Mammary epithelial cell (primary cell): ENCODE measurements at regions not wholly inside any gene's neighbourhood (a gene's known extent, or its start where the extent isn't known, plus 50 kb on each side); places are given as distances from the start of the nearest gene placed in this dataset.

Experiments
- EZH2 ChIP-seq: IDR thresholded peaks from 2 replicates; pipeline ENCODE4 v1.6.1; 2012; ENCODE audit warnings: low read length, inconsistent platforms, borderline replicate concordance
- TF ChIP-seq, protein P1 (sequence below), 2 donors: IDR thresholded peaks in 1 of 2; conservative IDR thresholded peaks in 1 of 2; 2 replicates each; pipeline ENCODE4 v1.5.1; 2011 to 2012; ENCODE audit warnings: inconsistent platforms in 2 of 2, low read length in 2 of 2, mild to moderate bottlenecking in 2 of 2, control low read depth in 1 of 2, low read depth in 1 of 2; ENCODE audit not compliant: insufficient read depth in 1 of 2; ENCODE audit errors: extremely low read depth in 1 of 2

DNA sequence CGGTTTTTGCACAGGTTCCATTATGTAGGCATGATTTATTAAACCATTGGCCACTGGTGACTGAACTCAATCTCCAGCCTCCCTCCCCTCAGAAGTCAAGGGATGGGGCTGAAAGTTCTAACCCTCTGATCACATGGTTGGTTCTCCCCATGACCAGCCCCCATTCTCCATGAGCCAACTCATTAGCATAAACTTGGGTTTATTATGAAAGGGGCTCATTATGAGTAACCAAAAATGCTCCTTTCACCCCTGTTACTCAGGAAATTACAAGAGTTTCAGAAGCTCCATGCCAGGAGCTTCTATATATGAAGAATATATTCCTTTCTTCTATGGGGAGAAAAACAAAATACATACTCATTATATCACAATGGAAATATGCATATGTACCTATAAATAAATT is 555.3 kb downstream of the HS3ST4 start:
- TF ChIP-seq, protein P1, sequence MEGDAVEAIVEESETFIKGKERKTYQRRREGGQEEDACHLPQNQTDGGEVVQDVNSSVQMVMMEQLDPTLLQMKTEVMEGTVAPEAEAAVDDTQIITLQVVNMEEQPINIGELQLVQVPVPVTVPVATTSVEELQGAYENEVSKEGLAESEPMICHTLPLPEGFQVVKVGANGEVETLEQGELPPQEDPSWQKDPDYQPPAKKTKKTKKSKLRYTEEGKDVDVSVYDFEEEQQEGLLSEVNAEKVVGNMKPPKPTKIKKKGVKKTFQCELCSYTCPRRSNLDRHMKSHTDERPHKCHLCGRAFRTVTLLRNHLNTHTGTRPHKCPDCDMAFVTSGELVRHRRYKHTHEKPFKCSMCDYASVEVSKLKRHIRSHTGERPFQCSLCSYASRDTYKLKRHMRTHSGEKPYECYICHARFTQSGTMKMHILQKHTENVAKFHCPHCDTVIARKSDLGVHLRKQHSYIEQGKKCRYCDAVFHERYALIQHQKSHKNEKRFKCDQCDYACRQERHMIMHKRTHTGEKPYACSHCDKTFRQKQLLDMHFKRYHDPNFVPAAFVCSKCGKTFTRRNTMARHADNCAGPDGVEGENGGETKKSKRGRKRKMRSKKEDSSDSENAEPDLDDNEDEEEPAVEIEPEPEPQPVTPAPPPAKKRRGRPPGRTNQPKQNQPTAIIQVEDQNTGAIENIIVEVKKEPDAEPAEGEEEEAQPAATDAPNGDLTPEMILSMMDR (conservative IDR thresholded peaks at IDR 0.05 in 1 of 2, IDR thresholded peaks at IDR 0.05 in 1 of 2; ENCODE audit: extremely low read depth in 1 of 2, insufficient read depth in 1 of 2, low read depth in 1 of 2, low read length in 2 of 2) = no peak
- TF ChIP-seq EZH2 = no peak
